PC-3 (cell line): ENCODE measurements at regions not wholly inside any gene's neighbourhood (a gene's known extent, or its start where the extent isn't known, plus 50 kb on each side); places are given as distances from the start of the nearest gene placed in this dataset.

Source experiments
- ATAC-seq: fragments of 200-7000 bp; cut with Tn5 transposase; 2 replicates; pipeline ENCODE4 v1.9.1; 2020; ENCODE audit warnings: mild to moderate bottlenecking, moderate library complexity
- BruUV-seq: library from RNA; stranded (reverse); fragments of 400-500 nt; replicated peaks from 2 replicates; lab custom pipeline; 2021; lab: Mats Ljungman, UMichigan
- CTCF ChIA-PET: fragments of 300-600 bp; sonication (Branson Sonifier 250); formaldehyde crosslinking; loops from one replicate; lab custom pipeline; 2022; ENCODE audit warnings: antibody characterized with exemption; lab: Charles Lee
- POLR2A ChIA-PET: fragments of 300-600 bp; sonication (Branson Sonifier 250); formaldehyde crosslinking; loops from one replicate; lab custom pipeline; 2022; ENCODE audit warnings: antibody characterized with exemption; ENCODE audit not compliant: unreplicated experiment; lab: Charles Lee
- DNase-seq: peaks from one replicate; pipeline ENCODE4 v3.0.0-alpha.2; 2015
- H2AFZ ChIP-seq: fragments of 300-600 bp; sonication (generic); 2 replicates; pipeline ENCODE4 v1.6.0; 2016; ENCODE audit warnings: antibody characterized with exemption, low read length
- H3F3A ChIP-seq: fragments of 300-600 bp; sonication (generic); one replicate; pipeline ENCODE4 v1.6.0; 2017; ENCODE audit warnings: antibody characterized with exemption, low read length, control low read depth, mild to moderate bottlenecking; ENCODE audit not compliant: unreplicated experiment
- H3K27ac ChIP-seq: fragments of 300-600 bp; sonication (generic); 2 replicates; pipeline ENCODE4 v1.5.1; 2016; ENCODE audit warnings: mild to moderate bottlenecking, low read length
- H3K27me3 ChIP-seq: fragments of 300-600 bp; sonication (generic); 2 replicates; pipeline ENCODE4 v1.6.1; 2016; ENCODE audit warnings: low read length, mixed read lengths
- H3K36me3 ChIP-seq: fragments of 300-600 bp; sonication (generic); 2 replicates; pipeline ENCODE4 v1.6.1; 2016; ENCODE audit warnings: low read depth, mixed run types, low read length, mixed read lengths
- H3K4me1 ChIP-seq: fragments of 300-600 bp; sonication (generic); 2 replicates; pipeline ENCODE4 v1.5.1; 2016; ENCODE audit warnings: low read length; ENCODE audit not compliant: insufficient read depth
- H3K4me2 ChIP-seq: fragments of 300-600 bp; sonication (generic); 2 replicates; pipeline ENCODE4 v1.6.0; 2016; ENCODE audit warnings: low read length
- H3K4me3 ChIP-seq: fragments of 300-600 bp; sonication (generic); 2 replicates; pipeline ENCODE4 v1.5.1; 2016; ENCODE audit warnings: mild to moderate bottlenecking, low read length, mixed read lengths
- H3K79me2 ChIP-seq: fragments of 300-600 bp; sonication (generic); 2 replicates; pipeline ENCODE4 v1.6.1; 2017; ENCODE audit warnings: low read length, mixed read lengths
- H3K9ac ChIP-seq: fragments of 300-600 bp; sonication (generic); 2 replicates; pipeline ENCODE4 v1.6.0; 2016; ENCODE audit warnings: mild to moderate bottlenecking, low read length
- H3K9me2 ChIP-seq: fragments of 300-600 bp; sonication (generic); replicated peaks from 2 replicates; pipeline ENCODE4 v1.6.1; 2016; ENCODE audit warnings: mixed run types, low read length, mixed read lengths
- H3K9me3 ChIP-seq: fragments of 300-600 bp; sonication (generic); 2 replicates; pipeline ENCODE4 v1.6.1; 2016; ENCODE audit warnings: low read length, mixed read lengths
- H4K20me1 ChIP-seq: fragments of 300-600 bp; sonication (generic); 2 replicates; pipeline ENCODE4 v1.6.1; 2016; ENCODE audit warnings: low read length, mixed read lengths
- CTCF ChIP-seq: fragments of 300-600 bp; sonication (generic); conservative IDR thresholded peaks from 2 replicates; pipeline ENCODE4 v1.5.1; 2017; ENCODE audit warnings: antibody characterized with exemption, low read depth, mild to moderate bottlenecking, low read length
- EZH2 ChIP-seq: fragments of 300-600 bp; sonication (generic); IDR thresholded peaks from one replicate; pipeline ENCODE4 v1.6.1; 2017; ENCODE audit warnings: antibody characterized with exemption, mild to moderate bottlenecking, low read length; ENCODE audit not compliant: unreplicated experiment
- EZH2phosphoT487 ChIP-seq: fragments of 300-600 bp; sonication (generic); IDR thresholded peaks from 2 replicates; pipeline ENCODE4 v1.6.1; 2018; ENCODE audit warnings: mild to moderate bottlenecking, antibody characterized with exemption, low read length, borderline replicate concordance
- intact Hi-C: fragments of 100-400 bp; cut with micrococcal nuclease; formaldehyde crosslinking; loops from 2 replicates; pipeline ENCODE4 v1.9.0; 2023

- DNase-seq: no peak
- no peaks in the 10 kb centered on the region for H3K9me3 ChIP-seq
- TF ChIP-seq EZH2 (no peak), EZH2phosphoT487 (no peak), CTCF (no peak)
- H3K4me3 ChIP-seq: no peak overlapping the region
- intact Hi-C loops: no loop called here
- POLR2A ChIA-PET: no interaction called here
- no peaks in the 10 kb centered on the region for H3K27me3 ChIP-seq
- H3K79me2 ChIP-seq: no peaks in the 10 kb centered on the region
- H3K9me2 ChIP-seq: no peaks in the 10 kb centered on the region
- H3K36me3 ChIP-seq: no peaks in the 10 kb centered on the region
- BruUV-seq: no TSS peak
- no peaks in the 10 kb centered on the region for H3F3A ChIP-seq
- H4K20me1 ChIP-seq: no peaks in the 10 kb centered on the region
- H3K27ac ChIP-seq: no peak overlapping the region
- H2AFZ ChIP-seq: no peak overlapping the region
- no peak overlapping the region for H3K4me2 ChIP-seq
- no peak for ATAC-seq
- H3K4me1 ChIP-seq: no peaks in the 10 kb centered on the region
- H3K9ac ChIP-seq: no peak overlapping the region
- CTCF ChIA-PET: no interaction called here
These were observed 100.3 kb upstream of the C10orf90 start for GRCh38 chr10:126770809-126771208.

- Histone ChIP-seq H4K20me1 (no peaks in the 10 kb centered on the region), H2AFZ (no peak overlapping the region)
- no TSS peak for BruUV-seq
These were observed 105.7 kb upstream of the C10orf90 start for GRCh38 chr10:126776168-126776567.

More at GRCh38 chr10:126776168-126776567, 105.7 kb upstream of the C10orf90 start:
- H3K4me2 ChIP-seq: no peak overlapping the region
- H3K27ac ChIP-seq: no peak overlapping the region
- H3K9me3 ChIP-seq: no peaks in the 10 kb centered on the region
- no peak for DNase-seq
- H3K4me3 ChIP-seq: no peak overlapping the region
- H3K79me2 ChIP-seq: no peaks in the 10 kb centered on the region
- no peaks in the 10 kb centered on the region for H3K9me2 ChIP-seq
- ChIA-PET CTCF (no interaction called here), POLR2A (no interaction called here)
- no peaks in the 10 kb centered on the region for H3K36me3 ChIP-seq
- no peak overlapping the region for H3K9ac ChIP-seq
- TF ChIP-seq EZH2: no peak
- TF ChIP-seq EZH2phosphoT487: no peak
- no peak for TF ChIP-seq CTCF
- H3K4me1 ChIP-seq: no peaks in the 10 kb centered on the region
- H3F3A ChIP-seq: no peaks in the 10 kb centered on the region
- ATAC-seq: no peak
- intact Hi-C loops: no loop called here
- H3K27me3 ChIP-seq: no peaks in the 10 kb centered on the region
